ENCODE measurements at regions not wholly inside any gene's neighbourhood (a gene's known extent, or its start where the extent isn't known, plus 50 kb on each side); places are given as distances from the start of the nearest gene placed in this dataset.

DNA sequence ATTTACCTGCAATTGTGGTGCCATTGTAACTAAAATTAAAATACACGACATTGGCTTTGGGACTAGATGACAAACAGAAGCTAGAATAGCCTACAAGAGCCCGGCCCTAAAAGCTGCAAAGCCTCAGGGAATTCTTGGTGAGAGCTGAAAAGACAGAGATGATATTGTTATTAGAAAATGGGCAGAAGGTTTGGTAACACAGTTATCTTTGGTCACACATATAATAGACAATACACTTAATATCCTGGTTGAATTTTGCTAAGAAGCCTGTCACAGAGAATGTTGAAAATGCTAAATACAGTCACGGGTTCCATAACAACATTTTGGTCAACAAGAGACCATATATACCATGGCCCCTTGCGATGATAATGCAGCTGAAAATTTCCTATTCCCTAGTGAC lies 157.3 kb upstream of the CDH19 start:
- no peak overlapping the region for H4K91ac ChIP-seq (ENCODE audit: insufficient read length, low read depth, low read length)
- H3K9ac ChIP-seq (ENCODE audit: extremely low read depth, insufficient read length, low read length), result no peak overlapping the region
- TF ChIP-seq, protein P1, sequence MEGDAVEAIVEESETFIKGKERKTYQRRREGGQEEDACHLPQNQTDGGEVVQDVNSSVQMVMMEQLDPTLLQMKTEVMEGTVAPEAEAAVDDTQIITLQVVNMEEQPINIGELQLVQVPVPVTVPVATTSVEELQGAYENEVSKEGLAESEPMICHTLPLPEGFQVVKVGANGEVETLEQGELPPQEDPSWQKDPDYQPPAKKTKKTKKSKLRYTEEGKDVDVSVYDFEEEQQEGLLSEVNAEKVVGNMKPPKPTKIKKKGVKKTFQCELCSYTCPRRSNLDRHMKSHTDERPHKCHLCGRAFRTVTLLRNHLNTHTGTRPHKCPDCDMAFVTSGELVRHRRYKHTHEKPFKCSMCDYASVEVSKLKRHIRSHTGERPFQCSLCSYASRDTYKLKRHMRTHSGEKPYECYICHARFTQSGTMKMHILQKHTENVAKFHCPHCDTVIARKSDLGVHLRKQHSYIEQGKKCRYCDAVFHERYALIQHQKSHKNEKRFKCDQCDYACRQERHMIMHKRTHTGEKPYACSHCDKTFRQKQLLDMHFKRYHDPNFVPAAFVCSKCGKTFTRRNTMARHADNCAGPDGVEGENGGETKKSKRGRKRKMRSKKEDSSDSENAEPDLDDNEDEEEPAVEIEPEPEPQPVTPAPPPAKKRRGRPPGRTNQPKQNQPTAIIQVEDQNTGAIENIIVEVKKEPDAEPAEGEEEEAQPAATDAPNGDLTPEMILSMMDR (conservative IDR thresholded peaks at IDR 0.05), result no peak
- H3K14ac ChIP-seq (ENCODE audit: insufficient read depth, low read length), result no peak overlapping the region
- H3T11ph ChIP-seq (ENCODE audit: low read length), result no peak overlapping the region
- peaks cover 23 to 27% of the 10 kb centered on the region in 2 experiments for H3K4me1 Mint-ChIP-seq
- no CpG with 5 or more reads among the region's 4 CpGs for WGBS (ENCODE audit: extremely low coverage, insufficient read length, low lambda C conversion rate)
- no peak overlapping the region for H2BK20ac ChIP-seq (ENCODE audit: low read depth, low read length, poor library complexity, severe bottlenecking)
- H4K20me1 ChIP-seq (ENCODE audit: control insufficient read depth, insufficient read depth, insufficient read length), result no peaks in the 10 kb centered on the region
- peaks cover 0 to 5% (median 0%) of the 10 kb centered on the region in 3 experiments; a peak in 1 of 7 replicates for H3K36me3 Mint-ChIP-seq (ENCODE audit: insufficient read depth in 1 of 3, low read depth in 3 of 3)
- no peak overlapping the region for H2AFZ ChIP-seq (ENCODE audit: low read length)
- no peaks in the 10 kb centered on the region for H3K9me3 Mint-ChIP-seq
- no peaks in the 10 kb centered on the region for H3K27me3 ChIP-seq (ENCODE audit: insufficient read depth, low read length)
- no peak overlapping the region for H3K4me2 ChIP-seq (ENCODE audit: insufficient read depth, insufficient read length, low read length)
- no peak overlapping the region for H2BK5ac ChIP-seq (ENCODE audit: insufficient read length, low read length)
- H3K23me2 ChIP-seq (ENCODE audit: insufficient read length, low read depth, low read length, poor library complexity, severe bottlenecking), result no peaks in the 10 kb centered on the region
- no peaks in the 10 kb centered on the region for H3K79me1 ChIP-seq (ENCODE audit: insufficient read depth, low read depth, low read length, poor library complexity, severe bottlenecking)
- no peak overlapping the region for H4K5ac ChIP-seq (ENCODE audit: insufficient read length, low read depth, low read length)
- H3K4me1 ChIP-seq (ENCODE audit: insufficient read depth, low read length), result peaks cover 2% of the 10 kb centered on the region; the same call in 1 of the 2 replicates
- no peak overlapping the region for H3K4ac ChIP-seq (ENCODE audit: low read depth, low read length)
- DNase-seq, result no peak
- no peak overlapping the region for H3K23ac ChIP-seq (ENCODE audit: insufficient read length, low read depth, low read length)
- H2BK12ac ChIP-seq (ENCODE audit: insufficient read length, low read depth, low read length), result no peak overlapping the region
- no peak overlapping the region for H4K8ac ChIP-seq (replicated peaks; ENCODE audit: insufficient read length, low read depth, low read length)
- no peak overlapping the region for H3K4me3 Mint-ChIP-seq
- H3K27ac ChIP-seq (ENCODE audit: insufficient read length, low read depth, low read length), result no peak overlapping the region
- H3K9me3 ChIP-seq (ENCODE audit: control insufficient read depth, low read depth, low read length), result no peaks in the 10 kb centered on the region
- H3K56ac ChIP-seq (ENCODE audit: insufficient read length, low read depth, low read length), result no peak overlapping the region
- no peak overlapping the region for H2BK15ac ChIP-seq (ENCODE audit: low read depth, low read length)
- H3K18ac ChIP-seq (ENCODE audit: insufficient read length, low read depth, low read length), result no peak overlapping the region
- H3K79me2 ChIP-seq (ENCODE audit: insufficient read depth, low read length), result no peaks in the 10 kb centered on the region
- H3K27ac Mint-ChIP-seq, result no peak overlapping the region
- no peak overlapping the region for H2AK5ac ChIP-seq (ENCODE audit: insufficient read length, low read length)
- no peaks in the 10 kb centered on the region for H3K27me3 Mint-ChIP-seq (ENCODE audit: low read depth)
- no peak overlapping the region for H2BK120ac ChIP-seq (ENCODE audit: low read depth, low read length, poor library complexity, severe bottlenecking)
